ENCODE measurements at regions not wholly inside any gene's neighbourhood (a gene's known extent, or its start where the extent isn't known, plus 50 kb on each side); places are given as distances from the start of the nearest gene placed in this dataset.

DNA sequence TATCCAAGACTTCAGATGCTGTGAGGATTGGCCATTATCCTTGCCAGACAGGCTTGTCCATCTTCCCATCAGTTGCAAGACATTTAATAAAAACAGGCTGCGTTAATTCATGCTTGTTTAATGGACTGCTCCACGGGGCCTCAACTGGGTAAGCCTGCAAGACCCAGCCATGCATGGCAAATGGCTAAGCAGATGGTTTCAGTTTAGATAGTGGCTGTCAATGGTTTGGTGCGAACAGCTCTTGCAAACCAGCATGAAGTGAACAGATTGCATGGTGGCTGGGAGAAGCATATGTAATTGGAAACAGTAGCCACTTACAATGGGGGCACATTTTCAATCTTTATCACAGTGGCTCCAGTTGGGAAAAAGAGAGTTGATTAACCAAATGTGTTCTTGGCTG, 628.2 kb upstream of the KLF4 start:
- no peak for TF ChIP-seq POLR2AphosphoS5 (IDR thresholded peaks at IDR 0.05)
- TF ChIP-seq, protein P1, sequence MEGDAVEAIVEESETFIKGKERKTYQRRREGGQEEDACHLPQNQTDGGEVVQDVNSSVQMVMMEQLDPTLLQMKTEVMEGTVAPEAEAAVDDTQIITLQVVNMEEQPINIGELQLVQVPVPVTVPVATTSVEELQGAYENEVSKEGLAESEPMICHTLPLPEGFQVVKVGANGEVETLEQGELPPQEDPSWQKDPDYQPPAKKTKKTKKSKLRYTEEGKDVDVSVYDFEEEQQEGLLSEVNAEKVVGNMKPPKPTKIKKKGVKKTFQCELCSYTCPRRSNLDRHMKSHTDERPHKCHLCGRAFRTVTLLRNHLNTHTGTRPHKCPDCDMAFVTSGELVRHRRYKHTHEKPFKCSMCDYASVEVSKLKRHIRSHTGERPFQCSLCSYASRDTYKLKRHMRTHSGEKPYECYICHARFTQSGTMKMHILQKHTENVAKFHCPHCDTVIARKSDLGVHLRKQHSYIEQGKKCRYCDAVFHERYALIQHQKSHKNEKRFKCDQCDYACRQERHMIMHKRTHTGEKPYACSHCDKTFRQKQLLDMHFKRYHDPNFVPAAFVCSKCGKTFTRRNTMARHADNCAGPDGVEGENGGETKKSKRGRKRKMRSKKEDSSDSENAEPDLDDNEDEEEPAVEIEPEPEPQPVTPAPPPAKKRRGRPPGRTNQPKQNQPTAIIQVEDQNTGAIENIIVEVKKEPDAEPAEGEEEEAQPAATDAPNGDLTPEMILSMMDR (IDR thresholded peaks at IDR 0.05) = no peak
